SK-N-MC (cell line): ENCODE measurements at regions not wholly inside any gene's neighbourhood (a gene's known extent, or its start where the extent isn't known, plus 50 kb on each side); places are given as distances from the start of the nearest gene placed in this dataset.

Source experiments
- EZH2 ChIP-seq: fragments of 200-600 bp; sonication (generic); IDR thresholded peaks from one replicate; pipeline ENCODE4 v1.6.1; 2017; ENCODE audit warnings: antibody characterized with exemption
- FOXP2 ChIP-seq: optimal IDR thresholded peaks from 2 replicates; pipeline ENCODE3; 2011; ENCODE audit warnings: mild to moderate bottlenecking, moderate library complexity; ENCODE audit not compliant: insufficient read depth; ENCODE audit errors: extremely low read length, control extremely low read depth
- POLR2AphosphoS5 ChIP-seq: IDR thresholded peaks from 2 replicates; pipeline ENCODE4 v1.6.1; 2012; ENCODE audit warnings: mild to moderate bottlenecking, low read depth, low read length, borderline replicate concordance

- TF ChIP-seq EZH2: no peak
- no peak for TF ChIP-seq POLR2AphosphoS5
- TF ChIP-seq FOXP2: no peak
Measured at GRCh38 chr6:19128701-19129100, 708.5 kb upstream of the ID4 start.
